HUES64 (cell line): ENCODE measurements at regions not wholly inside any gene's neighbourhood (a gene's known extent, or its start where the extent isn't known, plus 50 kb on each side); places are given as distances from the start of the nearest gene placed in this dataset.
"Not testable (repeated sequence)": the region's sequence is repeated elsewhere in the genome, so short reads cannot be mapped to it uniquely, and the experiment has no call there.

Source experiments
- H3K27ac ChIP-seq: 2 replicates; pipeline ENCODE4 v1.7.0; 2013; ENCODE audit warnings: low read depth, low read length, inconsistent platforms
- H3K27me3 ChIP-seq: 2 replicates; pipeline ENCODE4 v1.6.1; 2013; ENCODE audit warnings: mild to moderate bottlenecking, low read length; ENCODE audit not compliant: insufficient read depth
- H3K36me3 ChIP-seq: 2 replicates; pipeline ENCODE4 v1.6.1; 2013; ENCODE audit warnings: mild to moderate bottlenecking, low read length; ENCODE audit not compliant: insufficient read depth
- H3K4me1 ChIP-seq: 2 replicates; pipeline ENCODE4 v1.6.1; 2013; ENCODE audit warnings: mild to moderate bottlenecking, low read length, moderate library complexity; ENCODE audit not compliant: insufficient read depth
- H3K4me3 ChIP-seq: 2 replicates; pipeline ENCODE4 v1.5.1; 2013; ENCODE audit warnings: mild to moderate bottlenecking, low read length, moderate library complexity
- H3K9ac ChIP-seq: 2 replicates; pipeline ENCODE4 v1.6.1; 2013; ENCODE audit warnings: mild to moderate bottlenecking, low read depth, low read length
- H3K9me3 ChIP-seq: 2 replicates; pipeline ENCODE4 v1.6.1; 2013; ENCODE audit warnings: low read depth, low read length; ENCODE audit not compliant: insufficient read depth
- whole genome bisulfite sequencing: fragments of 150-250, 120-280 bp; methylation state at CpG from one replicate; pipeline ENCODE4 v1.1.7; 2013; ENCODE audit warnings: missing lambda C conversion rate; 5-methylcytosine and 5-hydroxymethylcytosine counted together

- Histone ChIP-seq H3K9ac (no peak overlapping the region), H3K27ac (no peak overlapping the region), H3K4me1 (peaks cover 5% of the 10 kb centered on the region; the same call in 1 of the 2 replicates), H3K27me3 (no peaks in the 10 kb centered on the region), H3K9me3 (no peaks in the 10 kb centered on the region), H3K36me3 (no peaks in the 10 kb centered on the region), H3K4me3 (no peak overlapping the region)
- WGBS = 82% methylated on average over 1 of the region's 1 CpG
Observed at GRCh38 chr2:144631636-144632035, 111.7 kb upstream of the ZEB2 start.

GRCh38 chr2:144630459-144631215, 110.7 kb upstream of the ZEB2 start:
- WGBS = 87% methylated on average over 2 of the region's 2 CpGs

DNA sequence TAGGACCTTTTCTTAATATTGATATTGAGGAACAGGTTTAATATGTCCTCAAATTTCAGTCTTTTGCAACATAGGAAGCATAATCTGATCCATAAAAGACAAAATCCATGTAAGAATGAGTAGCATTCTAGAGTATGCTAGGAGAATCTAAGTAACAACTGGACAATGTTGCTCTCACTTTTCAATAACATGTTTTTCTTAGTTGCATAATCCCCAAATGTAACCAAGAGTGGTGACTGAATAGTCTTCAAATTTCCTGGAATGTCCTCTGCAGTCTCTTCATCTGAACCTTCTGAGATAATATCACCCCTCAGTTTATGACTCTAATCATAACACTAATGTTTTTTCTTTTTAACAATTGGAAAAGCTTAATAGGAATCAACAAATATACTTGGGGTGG, 110.0 kb upstream of the ZEB2 start:
- Histone ChIP-seq H3K27me3 (no peaks in the 10 kb centered on the region), H3K9ac (no peak overlapping the region), H3K4me1 (peaks cover 11% of the 10 kb centered on the region; the same call in 1 of the 2 replicates), H3K4me3 (no peak overlapping the region), H3K9me3 (no peaks in the 10 kb centered on the region), H3K27ac (no peak overlapping the region), H3K36me3 (no peaks in the 10 kb centered on the region)

More at GRCh38 chr2:144630459-144631215, 110.7 kb upstream of the ZEB2 start:
- H3K36me3 ChIP-seq = no peaks in the 10 kb centered on the region
- H3K4me3 ChIP-seq = no peak overlapping the region
- H3K9me3 ChIP-seq = no peaks in the 10 kb centered on the region
- no peak overlapping the region for H3K9ac ChIP-seq
- H3K4me1 ChIP-seq = peaks cover 5% of the 10 kb centered on the region; the same call in 1 of the 2 replicates
- H3K27me3 ChIP-seq = no peaks in the 10 kb centered on the region
- H3K27ac ChIP-seq = no peak overlapping the region

- H3K4me1 ChIP-seq = peaks cover 11% of the 10 kb centered on the region; the same call in 1 of the 2 replicates
- H3K4me3 ChIP-seq = no peak overlapping the region
- no peaks in the 10 kb centered on the region for H3K36me3 ChIP-seq
- no peak overlapping the region for H3K9ac ChIP-seq
- H3K27ac ChIP-seq = no peak overlapping the region
- no peaks in the 10 kb centered on the region for H3K9me3 ChIP-seq
- no peaks in the 10 kb centered on the region for H3K27me3 ChIP-seq
Observed at GRCh38 chr2:144628566-144628965, 108.6 kb upstream of the ZEB2 start.

DNA sequence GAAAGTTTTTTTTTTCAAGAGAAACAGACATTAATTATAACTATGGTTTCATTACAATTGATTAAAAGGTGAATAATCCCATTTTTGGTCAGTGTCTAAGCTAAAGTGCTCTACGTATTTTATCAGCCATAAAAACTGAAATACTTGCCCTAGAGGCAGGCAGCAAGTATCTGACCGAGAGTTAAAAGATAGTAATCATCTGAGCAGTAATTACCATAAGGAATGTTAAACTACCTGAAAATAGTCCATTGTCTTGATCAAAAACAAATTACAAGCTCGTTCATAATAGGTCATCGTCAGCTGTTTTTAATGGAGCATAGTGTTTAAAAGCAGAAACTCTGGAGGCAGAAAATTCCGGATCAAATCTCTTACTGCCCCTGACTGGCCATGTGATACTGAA, 105.7 kb upstream of the ZEB2 start:
- Histone ChIP-seq H3K9ac (no peak overlapping the region), H3K27ac (no peak overlapping the region), H3K4me3 (no peak overlapping the region), H3K27me3 (no peaks in the 10 kb centered on the region), H3K9me3 (peaks cover 6% of the 10 kb centered on the region; the same call in 1 of the 2 replicates), H3K36me3 (no peaks in the 10 kb centered on the region), H3K4me1 (peaks cover 11% of the 10 kb centered on the region; the same call in 1 of the 2 replicates)
- 94% methylated on average over 5 of the region's 5 CpGs for WGBS

DNA sequence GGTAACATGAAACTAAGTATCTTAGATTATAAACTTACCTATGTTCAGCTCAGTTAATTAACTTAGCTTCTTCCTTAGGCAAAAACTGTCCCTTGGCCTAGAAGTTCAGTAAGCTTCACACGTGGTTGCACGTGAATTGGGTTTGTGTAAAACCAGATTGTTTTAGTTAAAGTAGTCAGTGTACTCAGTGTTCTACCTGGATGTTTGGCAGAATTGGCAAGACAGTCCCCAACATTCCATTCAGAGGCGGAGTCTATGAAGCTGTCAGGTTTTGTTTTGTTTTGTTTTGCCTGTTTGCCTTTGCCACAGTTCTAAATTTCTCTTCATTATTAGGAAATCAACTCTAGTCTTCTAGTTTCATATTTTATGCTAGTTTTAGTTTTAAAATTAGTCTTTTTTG, 105.3 kb upstream of the ZEB2 start:
- H3K4me3 ChIP-seq = no peak overlapping the region
- peaks cover 6% of the 10 kb centered on the region; the same call in 1 of the 2 replicates for H3K9me3 ChIP-seq
- H3K4me1 ChIP-seq = peaks cover 11% of the 10 kb centered on the region; the same call in 1 of the 2 replicates
- H3K36me3 ChIP-seq = no peaks in the 10 kb centered on the region
- 89% methylated on average over 3 of the region's 3 CpGs for whole genome bisulfite sequencing
- H3K27ac ChIP-seq = no peak overlapping the region
- no peaks in the 10 kb centered on the region for H3K27me3 ChIP-seq
- no peak overlapping the region for H3K9ac ChIP-seq

GRCh38 chr2:144624451-144624850, 104.5 kb upstream of the ZEB2 start:
- no peak overlapping the region for H3K4me3 ChIP-seq
- no peak overlapping the region for H3K27ac ChIP-seq
- peaks cover 6% of the 10 kb centered on the region; the same call in 1 of the 2 replicates for H3K9me3 ChIP-seq
- H3K4me1 ChIP-seq = peaks cover 11% of the 10 kb centered on the region; the same call in 1 of the 2 replicates
- H3K27me3 ChIP-seq = no peaks in the 10 kb centered on the region
- H3K9ac ChIP-seq = no peak overlapping the region
- H3K36me3 ChIP-seq = no peaks in the 10 kb centered on the region
- 85% methylated on average over 4 of the region's 4 CpGs for WGBS

- H3K4me3 ChIP-seq, H3K4me1 ChIP-seq, H3K27me3 ChIP-seq, H3K9ac ChIP-seq, H3K36me3 ChIP-seq, H3K9me3 ChIP-seq, H3K27ac ChIP-seq: not testable (repeated sequence)
- WGBS = 95% methylated on average over 1 of the region's 1 CpG
Observed at GRCh38 chr2:144622373-144622772, 102.5 kb upstream of the ZEB2 start.

DNA sequence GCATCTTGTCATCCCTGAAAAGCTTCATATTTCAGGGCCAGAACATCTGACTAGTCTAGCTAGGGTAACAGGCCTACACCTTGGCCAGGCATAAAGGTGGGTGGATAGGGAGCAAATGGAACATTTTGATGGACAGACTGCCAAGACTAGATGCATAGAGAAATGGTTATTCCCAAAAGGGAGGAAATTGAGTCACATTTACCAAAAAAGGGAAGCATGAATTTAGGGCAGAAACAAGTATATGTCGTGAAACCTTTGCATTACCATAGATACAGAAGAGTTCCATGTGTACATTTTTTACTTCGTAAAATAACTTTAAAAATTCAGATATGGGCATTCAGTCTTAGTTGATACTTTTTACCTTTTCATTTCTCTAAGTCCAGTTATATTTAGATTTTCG, 101.3 kb upstream of the ZEB2 start:
- Histone ChIP-seq H3K9ac (no peak overlapping the region), H3K27me3 (no peaks in the 10 kb centered on the region), H3K4me3 (no peak overlapping the region), H3K36me3 (no peaks in the 10 kb centered on the region), H3K27ac (no peak overlapping the region), H3K9me3 (peaks cover 6% of the 10 kb centered on the region; the same call in 1 of the 2 replicates), H3K4me1 (peaks cover 6% of the 10 kb centered on the region; the same call in 1 of the 2 replicates)
- 100% methylated on average over 2 of the region's 3 CpGs for WGBS

DNA sequence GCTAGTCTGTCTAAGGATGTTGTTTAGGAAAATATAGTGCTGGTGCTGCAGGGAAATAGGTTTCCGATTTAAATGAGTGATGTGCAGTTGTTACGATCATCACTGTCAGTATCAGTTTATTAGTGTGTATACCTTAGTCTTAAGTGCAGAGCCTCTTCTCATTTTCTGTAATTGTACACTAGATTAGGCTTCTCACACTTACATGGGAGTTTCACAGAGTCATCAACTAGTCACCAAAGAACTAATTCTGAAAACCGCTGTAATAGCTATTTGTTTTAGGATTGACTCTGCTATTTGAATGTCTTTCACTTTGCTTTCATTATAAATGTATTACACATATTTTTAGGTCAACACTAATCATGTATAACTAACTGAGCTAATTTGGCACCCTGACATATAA, 99.8 kb upstream of the ZEB2 start:
- Histone ChIP-seq H3K9me3 (peaks cover 6% of the 10 kb centered on the region; the same call in 1 of the 2 replicates), H3K27ac (no peak overlapping the region), H3K4me3 (no peak overlapping the region), H3K9ac (no peak overlapping the region), H3K27me3 (no peaks in the 10 kb centered on the region), H3K4me1 (peaks cover 7% of the 10 kb centered on the region), H3K36me3 (no peaks in the 10 kb centered on the region)
- 48% methylated on average over 2 of the region's 3 CpGs for WGBS

GRCh38 chr2:144617171-144617570, 97.3 kb upstream of the ZEB2 start:
- H3K36me3 ChIP-seq, H3K4me3 ChIP-seq, H3K9ac ChIP-seq, H3K4me1 ChIP-seq, H3K27me3 ChIP-seq, H3K9me3 ChIP-seq, H3K27ac ChIP-seq: not testable (repeated sequence)
- 99% methylated on average over 6 of the region's 6 CpGs for WGBS
